ENCODE measurements at regions not wholly inside any gene's neighbourhood (a gene's known extent, or its start where the extent isn't known, plus 50 kb on each side); places are given as distances from the start of the nearest gene placed in this dataset.

DNA sequence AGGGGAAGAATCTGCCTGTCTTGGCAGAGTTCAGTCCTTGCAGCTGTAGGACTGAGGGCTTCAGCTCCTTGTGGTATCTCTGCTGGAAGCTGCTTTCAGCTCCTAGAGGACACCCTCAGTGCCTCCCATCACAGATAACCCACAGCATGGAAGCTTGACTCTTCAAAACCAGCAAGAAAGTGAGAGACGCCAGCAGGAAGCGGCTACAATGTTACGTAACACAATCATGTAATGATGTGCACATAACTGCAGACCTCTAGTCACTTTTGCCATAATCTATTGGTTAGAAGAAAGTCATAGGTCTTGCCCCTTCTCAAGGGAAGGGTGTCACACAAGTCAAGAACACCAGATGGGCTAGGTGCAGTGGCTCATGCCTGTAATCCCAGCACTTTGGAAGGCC, 69.1 kb upstream of the AFF3 start:
- Histone ChIP-seq H3K9ac (ENCODE audit: low read depth, low read length) (no peak overlapping the region), H2BK15ac (ENCODE audit: low read depth, low read length) (no peak overlapping the region), H3K36me3 (ENCODE audit: control insufficient read depth, insufficient read depth, low read length) (no peaks in the 10 kb centered on the region), H3K56ac (ENCODE audit: extremely low read depth, insufficient read depth, low read length) (no peak overlapping the region), H2AK9ac (replicated peaks; ENCODE audit: low read depth, low read length, poor library complexity) (no peak overlapping the region), H3K27me3 (ENCODE audit: control insufficient read depth, insufficient read depth, low read length) (peaks cover 2% of the 10 kb centered on the region; the same call in 1 of the 2 replicates), H3K9me3 (ENCODE audit: control insufficient read depth, insufficient read depth, low read length) (no peaks in the 10 kb centered on the region), H2AFZ (replicated peaks; ENCODE audit: low read length, poor library complexity) (no peak overlapping the region), H2BK20ac (ENCODE audit: low read depth, low read length) (no peak overlapping the region), H3K79me1 (ENCODE audit: low read depth in 1 of 2, low read length in 2 of 2) (no peaks in the 10 kb centered on the region), H2BK5ac (ENCODE audit: low read depth, low read length, poor library complexity, severe bottlenecking) (no peak overlapping the region), H4K91ac (ENCODE audit: insufficient read depth, low read depth, low read length) (no peak overlapping the region), H3K4ac (ENCODE audit: low read depth, low read length) (no peak overlapping the region), H3K4me3 (ENCODE audit: insufficient read depth, low read depth, low read length) (no peak overlapping the region), H4K8ac (ENCODE audit: low read depth in 2 of 2, low read length in 2 of 2) (no peak overlapping the region), H4K5ac (ENCODE audit: low read depth, low read length) (no peak overlapping the region), H3K23ac (ENCODE audit: low read depth, low read length) (no peak overlapping the region), H2BK120ac (ENCODE audit: low read depth, low read length) (no peak overlapping the region), H3K4me2 (ENCODE audit: low read depth, low read length) (no peak overlapping the region), H4K20me1 (ENCODE audit: insufficient read depth, low read length) (no peaks in the 10 kb centered on the region), H3K18ac (ENCODE audit: low read depth, low read length) (no peak overlapping the region), H2AK5ac (ENCODE audit: low read depth, low read length) (no peak overlapping the region), H3K4me1 (ENCODE audit: control insufficient read depth, insufficient read depth, low read length) (peaks cover 2% of the 10 kb centered on the region; the same call in 1 of the 2 replicates), H3K27ac (ENCODE audit: insufficient read depth, low read length) (no peak overlapping the region), H3K14ac (replicated peaks; ENCODE audit: low read depth, low read length) (no peak overlapping the region), H3K9me1 (ENCODE audit: insufficient read depth, low read length) (no peaks in the 10 kb centered on the region; the same call in 1 of the 2 replicates)
- intact Hi-C loops (cut with micrococcal nuclease) (no loop called here), in situ Hi-C loops (cut with MboI; ENCODE audit: low sequenced_read_pairs) (no loop called here), dilution Hi-C loops (cut with HindIII; ENCODE audit: low sequenced_read_pairs, unreplicated experiment) (no loop called here)
- ChIA-PET POLR2A (ENCODE audit: unreplicated experiment) (no interaction called here), CTCF (no interaction called here)
- no TSS peak for BruUV-seq (replicated peaks)
- DNase-seq (no peak), ATAC-seq (ENCODE audit: low read depth) (no peak)
- no CpG with 5 or more reads among the region's 3 CpGs for WGBS, 2 experiments (ENCODE audit: extremely low coverage in 2 of 2, insufficient read length in 1 of 2)
- no peak for TF ChIP-seq RCOR1 (IDR thresholded peaks at IDR 0.05; ENCODE audit: insufficient replicate concordance, low read length)
- peak; percentile 65 for TF ChIP-seq CEBPB (IDR thresholded peaks at IDR 0.05; ENCODE audit: low read depth, low read length)

Measured in IMR-90 (cell line).